SU-DHL-6 (cell line): ENCODE measurements at regions not wholly inside any gene's neighbourhood (a gene's known extent, or its start where the extent isn't known, plus 50 kb on each side); places are given as distances from the start of the nearest gene placed in this dataset.

Source experiments
- CTCF ChIP-seq: fragments of 200-600 bp; sonication (generic); IDR thresholded peaks from one replicate; pipeline ENCODE4 v1.5.1; 2017; ENCODE audit warnings: antibody characterized with exemption, mild to moderate bottlenecking, low read length, moderate library complexity; ENCODE audit not compliant: insufficient read depth, poor library complexity, severe bottlenecking
- EZH2phosphoT487 ChIP-seq: fragments of 200-600 bp; sonication (generic), shearing (Covaris generic); conservative IDR thresholded peaks from 2 replicates; pipeline ENCODE4 v1.6.1; 2018; ENCODE audit warnings: mild to moderate bottlenecking, antibody characterized with exemption, low read length, moderate library complexity, mixed read lengths

GRCh38 chr16:75811020-75811634 lies 84.8 kb upstream of the CPHXL start:
- no peak for TF ChIP-seq CTCF
- no peak for TF ChIP-seq EZH2phosphoT487
